ENCODE measurements at regions not wholly inside any gene's neighbourhood (a gene's known extent, or its start where the extent isn't known, plus 50 kb on each side); places are given as distances from the start of the nearest gene placed in this dataset.

DNA sequence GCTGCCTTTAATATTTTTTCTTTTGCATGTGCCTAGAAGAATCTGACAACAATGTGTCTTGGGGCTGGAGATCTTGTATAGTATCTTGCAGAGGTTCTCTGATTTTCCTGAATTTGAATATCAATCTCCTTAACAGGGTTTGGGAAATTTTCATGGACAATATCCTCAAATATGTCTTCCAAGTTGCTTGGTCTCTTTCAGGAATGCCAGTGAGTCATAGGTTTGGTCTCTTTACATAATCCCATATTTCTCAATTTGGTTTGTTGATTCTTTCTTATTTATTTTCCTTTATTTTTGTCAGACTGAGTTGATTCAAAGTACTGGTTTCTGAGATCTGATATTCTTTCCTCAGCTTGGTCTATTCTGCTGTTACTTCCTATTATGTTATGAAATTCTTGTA is 208.7 kb upstream of the GLI3 start:
- intact Hi-C loops (cut with DNase I; ENCODE audit: low total_unique reads), result no loop called here
- no peaks in the 10 kb centered on the region for H3K27me3 ChIP-seq
- H3K36me3 ChIP-seq, result no peaks in the 10 kb centered on the region
- in situ Hi-C loops (cut with MboI; ENCODE audit: low pct_ligation_motif_present in 1 of 4, low pct_unique_long_range_greater_than_20kb in 1 of 4, low sequenced_read_pairs in 3 of 4), result no loop called here
- no peak overlapping the region for H3K4me3 ChIP-seq
- no peaks in the 10 kb centered on the region for H3K4me1 ChIP-seq
- H3K27ac ChIP-seq, result no peak overlapping the region
- no peaks in the 10 kb centered on the region for H3K9me3 ChIP-seq
- no peak for DNase-seq
- TF ChIP-seq POLR2AphosphoS5 (IDR thresholded peaks at IDR 0.05), result no peak
- no peak for TF ChIP-seq EP300 (IDR thresholded peaks at IDR 0.05; ENCODE audit: low read depth)
- no peak for TF ChIP-seq POLR2A (IDR thresholded peaks at IDR 0.05)
- TF ChIP-seq, protein P1, sequence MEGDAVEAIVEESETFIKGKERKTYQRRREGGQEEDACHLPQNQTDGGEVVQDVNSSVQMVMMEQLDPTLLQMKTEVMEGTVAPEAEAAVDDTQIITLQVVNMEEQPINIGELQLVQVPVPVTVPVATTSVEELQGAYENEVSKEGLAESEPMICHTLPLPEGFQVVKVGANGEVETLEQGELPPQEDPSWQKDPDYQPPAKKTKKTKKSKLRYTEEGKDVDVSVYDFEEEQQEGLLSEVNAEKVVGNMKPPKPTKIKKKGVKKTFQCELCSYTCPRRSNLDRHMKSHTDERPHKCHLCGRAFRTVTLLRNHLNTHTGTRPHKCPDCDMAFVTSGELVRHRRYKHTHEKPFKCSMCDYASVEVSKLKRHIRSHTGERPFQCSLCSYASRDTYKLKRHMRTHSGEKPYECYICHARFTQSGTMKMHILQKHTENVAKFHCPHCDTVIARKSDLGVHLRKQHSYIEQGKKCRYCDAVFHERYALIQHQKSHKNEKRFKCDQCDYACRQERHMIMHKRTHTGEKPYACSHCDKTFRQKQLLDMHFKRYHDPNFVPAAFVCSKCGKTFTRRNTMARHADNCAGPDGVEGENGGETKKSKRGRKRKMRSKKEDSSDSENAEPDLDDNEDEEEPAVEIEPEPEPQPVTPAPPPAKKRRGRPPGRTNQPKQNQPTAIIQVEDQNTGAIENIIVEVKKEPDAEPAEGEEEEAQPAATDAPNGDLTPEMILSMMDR (IDR thresholded peaks at IDR 0.05), result no peak

DNA sequence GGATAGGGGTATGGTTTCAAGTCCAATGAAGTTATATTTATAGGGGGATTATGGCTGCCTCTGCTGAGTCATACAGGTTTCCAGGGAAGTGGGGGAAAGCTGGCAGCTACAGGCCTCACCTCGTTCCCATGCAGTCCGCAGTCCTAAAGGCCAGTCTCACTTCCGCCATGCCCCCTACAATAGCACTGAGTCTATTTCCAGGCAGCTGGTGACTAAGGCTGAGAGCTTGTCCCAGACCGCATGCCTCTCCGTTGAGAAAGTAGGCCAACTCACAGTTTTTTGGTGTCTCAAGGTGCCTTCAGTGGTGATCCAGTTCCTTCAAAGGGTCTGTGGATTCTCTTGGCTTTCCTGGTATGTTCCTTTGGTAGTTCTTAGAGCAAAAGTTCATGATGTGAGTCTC is 203.9 kb upstream of the GLI3 start:
- Histone ChIP-seq H3K27ac (no peak overlapping the region), H3K27me3 (no peaks in the 10 kb centered on the region), H3K4me1 (no peaks in the 10 kb centered on the region), H3K36me3 (no peaks in the 10 kb centered on the region), H3K4me3 (no peak overlapping the region), H3K9me3 (no peaks in the 10 kb centered on the region)
- intact Hi-C loops (cut with DNase I; ENCODE audit: low total_unique reads) (no loop called here), in situ Hi-C loops (cut with MboI; ENCODE audit: low pct_ligation_motif_present in 1 of 4, low pct_unique_long_range_greater_than_20kb in 1 of 4, low sequenced_read_pairs in 3 of 4) (no loop called here)
- TF ChIP-seq POLR2AphosphoS5 (IDR thresholded peaks at IDR 0.05), result no peak
- TF ChIP-seq, protein P1 (IDR thresholded peaks at IDR 0.05), result no peak
- TF ChIP-seq POLR2A (IDR thresholded peaks at IDR 0.05), result no peak
- TF ChIP-seq EP300 (IDR thresholded peaks at IDR 0.05; ENCODE audit: low read depth), result no peak
- 60 to 95% methylated on average over 1 to 5 of the region's 5 CpGs for WGBS, 2 donors (ENCODE audit: low coverage in 1 of 2)
- no peak for DNase-seq

DNA sequence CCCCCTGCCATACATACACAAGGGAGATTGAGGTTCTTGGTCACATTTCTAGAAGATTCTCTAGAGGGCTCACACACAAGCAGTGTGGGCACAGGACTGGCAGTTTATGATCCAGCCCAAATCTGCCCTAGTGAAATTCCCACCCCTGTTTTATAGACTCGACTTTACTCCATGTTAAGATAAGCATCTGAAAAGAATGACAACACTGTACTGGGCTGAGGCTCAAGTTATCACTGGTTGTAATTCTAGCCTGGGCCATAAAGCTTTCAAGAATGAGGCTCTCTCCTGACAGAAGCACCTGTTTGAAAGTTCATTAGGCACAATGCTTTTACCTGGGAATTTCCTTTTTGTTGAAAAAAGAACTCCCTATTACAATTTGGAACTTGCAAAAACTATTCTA is 195.6 kb upstream of the GLI3 start:
- H3K36me3 ChIP-seq, result no peaks in the 10 kb centered on the region
- intact Hi-C loops (cut with DNase I; ENCODE audit: low total_unique reads), result no loop called here
- 0 to 15% methylated on average over 1 of the region's 1 CpG for WGBS, 2 donors (ENCODE audit: low coverage in 1 of 2)
- TF ChIP-seq POLR2AphosphoS5 (IDR thresholded peaks at IDR 0.05) (no peak), POLR2A (IDR thresholded peaks at IDR 0.05) (no peak), EP300 (IDR thresholded peaks at IDR 0.05; ENCODE audit: low read depth) (no peak)
- TF ChIP-seq, protein P1 (IDR thresholded peaks at IDR 0.05), result no peak
- H3K4me3 ChIP-seq, result no peak overlapping the region
- H3K27me3 ChIP-seq, result no peaks in the 10 kb centered on the region
- DNase-seq, result no peak
- peaks cover 0 to 24% (median 0%) of the 10 kb centered on the region in 4 donors for H3K4me1 ChIP-seq
- in situ Hi-C loops (cut with MboI; ENCODE audit: low pct_ligation_motif_present in 1 of 4, low pct_unique_long_range_greater_than_20kb in 1 of 4, low sequenced_read_pairs in 3 of 4), result no loop called here
- H3K9me3 ChIP-seq, result no peaks in the 10 kb centered on the region
- H3K27ac ChIP-seq, result no peak overlapping the region

DNA sequence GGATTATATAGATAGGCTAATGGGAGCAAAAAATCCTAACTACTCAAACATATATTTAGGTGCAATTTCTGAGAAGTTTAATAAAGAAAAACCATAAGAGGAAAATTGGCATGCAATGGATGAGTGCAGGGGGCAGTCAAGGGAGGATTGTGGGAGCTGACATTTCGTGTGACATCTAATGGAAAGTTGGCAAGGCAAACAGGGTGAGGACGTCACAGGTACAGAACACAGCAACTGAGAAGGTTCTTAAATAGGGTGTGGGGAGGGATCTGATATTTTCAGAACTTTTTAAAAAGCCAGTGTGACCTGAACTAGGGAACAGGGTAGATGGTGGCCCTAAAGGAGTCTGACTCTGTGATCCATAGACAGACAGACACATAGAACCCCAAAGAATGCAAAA is 194.9 kb upstream of the GLI3 start:
- no peaks in the 10 kb centered on the region for H3K36me3 ChIP-seq
- in situ Hi-C loops (cut with MboI; ENCODE audit: low pct_ligation_motif_present in 1 of 4, low pct_unique_long_range_greater_than_20kb in 1 of 4, low sequenced_read_pairs in 3 of 4) (no loop called here), intact Hi-C loops (cut with DNase I; ENCODE audit: low total_unique reads) (no loop called here)
- H3K4me1 ChIP-seq, result peaks cover 0 to 24% (median 0%) of the 10 kb centered on the region in 4 donors
- no peaks in the 10 kb centered on the region for H3K9me3 ChIP-seq
- TF ChIP-seq POLR2AphosphoS5 (IDR thresholded peaks at IDR 0.05) (no peak), POLR2A (IDR thresholded peaks at IDR 0.05) (no peak), EP300 (IDR thresholded peaks at IDR 0.05; ENCODE audit: low read depth) (no peak)
- TF ChIP-seq, protein P1 (IDR thresholded peaks at IDR 0.05), result no peak
- no peak overlapping the region for H3K4me3 ChIP-seq
- no peaks in the 10 kb centered on the region for H3K27me3 ChIP-seq
- WGBS, 2 donors (ENCODE audit: low coverage in 1 of 2), result 58 to 80% methylated on average over 2 of the region's 2 CpGs
- no peak overlapping the region for H3K27ac ChIP-seq
- DNase-seq, result no peak

Data from transverse colon (tissue), 4 donors.